OCI-LY3 (cell line): ENCODE measurements at regions not wholly inside any gene's neighbourhood (a gene's known extent, or its start where the extent isn't known, plus 50 kb on each side); places are given as distances from the start of the nearest gene placed in this dataset.

Experiments used
- EZH2phosphoT487 ChIP-seq: fragments of 200-600 bp; shearing (Covaris generic); IDR thresholded peaks from 2 replicates; pipeline ENCODE4 v1.6.1; 2018; ENCODE audit warnings: antibody characterized with exemption, mixed run types, low read depth
- TF ChIP-seq, protein P1 (sequence below): fragments of 200-600, 300-600 bp; sonication (generic); IDR thresholded peaks from 2 replicates; pipeline ENCODE4 v1.5.1; 2014; ENCODE audit warnings: antibody characterized with exemption, low read length, low read depth

DNA sequence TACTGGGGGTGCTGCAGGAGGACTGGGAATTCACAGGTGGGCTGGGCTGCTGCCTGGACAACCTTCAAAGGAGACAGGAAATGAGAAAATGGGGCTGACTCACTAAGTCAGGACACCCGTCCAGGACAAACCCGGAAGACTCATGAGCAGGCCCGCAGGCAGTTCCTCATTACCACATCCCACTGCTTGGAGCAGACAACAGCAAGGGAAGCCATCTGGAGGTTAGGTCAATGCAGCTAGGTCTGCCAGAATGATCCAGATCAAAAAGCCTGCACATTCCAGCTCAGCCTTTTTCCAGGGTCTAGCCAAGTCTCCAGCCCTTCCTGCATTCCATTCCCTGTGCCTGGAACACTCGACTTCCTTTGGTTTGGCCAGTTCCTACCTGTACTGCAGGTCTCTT is 536.5 kb upstream of the CDH11 start:
- TF ChIP-seq, protein P1, sequence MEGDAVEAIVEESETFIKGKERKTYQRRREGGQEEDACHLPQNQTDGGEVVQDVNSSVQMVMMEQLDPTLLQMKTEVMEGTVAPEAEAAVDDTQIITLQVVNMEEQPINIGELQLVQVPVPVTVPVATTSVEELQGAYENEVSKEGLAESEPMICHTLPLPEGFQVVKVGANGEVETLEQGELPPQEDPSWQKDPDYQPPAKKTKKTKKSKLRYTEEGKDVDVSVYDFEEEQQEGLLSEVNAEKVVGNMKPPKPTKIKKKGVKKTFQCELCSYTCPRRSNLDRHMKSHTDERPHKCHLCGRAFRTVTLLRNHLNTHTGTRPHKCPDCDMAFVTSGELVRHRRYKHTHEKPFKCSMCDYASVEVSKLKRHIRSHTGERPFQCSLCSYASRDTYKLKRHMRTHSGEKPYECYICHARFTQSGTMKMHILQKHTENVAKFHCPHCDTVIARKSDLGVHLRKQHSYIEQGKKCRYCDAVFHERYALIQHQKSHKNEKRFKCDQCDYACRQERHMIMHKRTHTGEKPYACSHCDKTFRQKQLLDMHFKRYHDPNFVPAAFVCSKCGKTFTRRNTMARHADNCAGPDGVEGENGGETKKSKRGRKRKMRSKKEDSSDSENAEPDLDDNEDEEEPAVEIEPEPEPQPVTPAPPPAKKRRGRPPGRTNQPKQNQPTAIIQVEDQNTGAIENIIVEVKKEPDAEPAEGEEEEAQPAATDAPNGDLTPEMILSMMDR = no peak
- TF ChIP-seq EZH2phosphoT487 = no peak
